Hepatocyte (in vitro differentiated cells): ENCODE measurements at regions not wholly inside any gene's neighbourhood (a gene's known extent, or its start where the extent isn't known, plus 50 kb on each side); places are given as distances from the start of the nearest gene placed in this dataset.

ENCODE experiments used
- DNase-seq: peaks from one replicate; pipeline ENCODE4 v3.0.0-alpha.2; 2016; ENCODE audit warnings: low spot score
- H2AFZ ChIP-seq: fragments of 200-600 bp; sonication (generic); 2 replicates; pipeline ENCODE4 v1.6.0; 2016; ENCODE audit warnings: antibody characterized with exemption, mild to moderate bottlenecking
- H3K27ac ChIP-seq: fragments of 200-600 bp; sonication (generic); 2 replicates; pipeline ENCODE4 v1.5.1; 2016; ENCODE audit warnings: mild to moderate bottlenecking
- H3K27me3 ChIP-seq: fragments of 200-600 bp; sonication (generic); 2 replicates; pipeline ENCODE4 v1.6.1; 2016
- H3K36me3 ChIP-seq: fragments of 200-600 bp; sonication (generic); replicated peaks from 2 replicates; pipeline ENCODE4 v1.5.1; 2016; ENCODE audit warnings: low read depth; ENCODE audit not compliant: insufficient read depth
- H3K4me1 ChIP-seq: fragments of 200-600 bp; sonication (generic); 2 replicates; pipeline ENCODE4 v1.5.1; 2016; ENCODE audit warnings: mild to moderate bottlenecking, moderate library complexity; ENCODE audit not compliant: insufficient read depth
- H3K4me2 ChIP-seq: fragments of 200-600 bp; sonication (generic); 2 replicates; pipeline ENCODE4 v1.6.0; 2016
- H3K4me3 ChIP-seq: fragments of 200-600 bp; sonication (generic); 2 replicates; pipeline ENCODE4 v1.5.1; 2016; ENCODE audit warnings: mild to moderate bottlenecking
- H3K79me2 ChIP-seq: fragments of 200-600 bp; sonication (generic); 2 replicates; pipeline ENCODE4 v1.6.0; 2017; ENCODE audit warnings: mild to moderate bottlenecking
- H3K9me2 ChIP-seq: fragments of 200-600 bp; sonication (generic); replicated peaks from 2 replicates; pipeline ENCODE4 v1.6.0; 2017; ENCODE audit warnings: mild to moderate bottlenecking; ENCODE audit not compliant: insufficient read depth
- H3K9me3 ChIP-seq: fragments of 200-600 bp; sonication (generic); 2 replicates; pipeline ENCODE4 v1.5.1; 2016; ENCODE audit warnings: low read depth, mild to moderate bottlenecking
- H4K20me1 ChIP-seq: fragments of 200-600 bp; sonication (generic); 2 replicates; pipeline ENCODE4 v1.6.0; 2016; ENCODE audit warnings: mild to moderate bottlenecking; ENCODE audit not compliant: insufficient read depth, poor library complexity, severe bottlenecking
- EZH2 ChIP-seq: fragments of 200-600 bp; sonication (generic); IDR thresholded peaks from 2 replicates; pipeline ENCODE4 v1.6.1; 2016; ENCODE audit warnings: antibody characterized with exemption, mild to moderate bottlenecking, borderline replicate concordance
- EZH2phosphoT487 ChIP-seq: fragments of 200-600 bp; sonication (generic); IDR thresholded peaks from one replicate; pipeline ENCODE4 v1.6.1; 2018; ENCODE audit warnings: antibody characterized with exemption, mild to moderate bottlenecking, low read depth, moderate library complexity; ENCODE audit not compliant: unreplicated experiment, severe bottlenecking
- WGBS: methylation state at CpG from one replicate; pipeline ENCODE4 v1.1.6; 2016; ENCODE audit warnings: low lambda C conversion rate; ENCODE audit errors: missing lambda C conversion rate; 5-methylcytosine and 5-hydroxymethylcytosine counted together
- TF ChIP-seq, protein P1 (sequence below): fragments of 200-600 bp; sonication (generic); IDR thresholded peaks from 2 replicates; pipeline ENCODE4 v1.5.1; 2016; ENCODE audit warnings: antibody characterized with exemption, mild to moderate bottlenecking; ENCODE audit not compliant: poor library complexity

DNA sequence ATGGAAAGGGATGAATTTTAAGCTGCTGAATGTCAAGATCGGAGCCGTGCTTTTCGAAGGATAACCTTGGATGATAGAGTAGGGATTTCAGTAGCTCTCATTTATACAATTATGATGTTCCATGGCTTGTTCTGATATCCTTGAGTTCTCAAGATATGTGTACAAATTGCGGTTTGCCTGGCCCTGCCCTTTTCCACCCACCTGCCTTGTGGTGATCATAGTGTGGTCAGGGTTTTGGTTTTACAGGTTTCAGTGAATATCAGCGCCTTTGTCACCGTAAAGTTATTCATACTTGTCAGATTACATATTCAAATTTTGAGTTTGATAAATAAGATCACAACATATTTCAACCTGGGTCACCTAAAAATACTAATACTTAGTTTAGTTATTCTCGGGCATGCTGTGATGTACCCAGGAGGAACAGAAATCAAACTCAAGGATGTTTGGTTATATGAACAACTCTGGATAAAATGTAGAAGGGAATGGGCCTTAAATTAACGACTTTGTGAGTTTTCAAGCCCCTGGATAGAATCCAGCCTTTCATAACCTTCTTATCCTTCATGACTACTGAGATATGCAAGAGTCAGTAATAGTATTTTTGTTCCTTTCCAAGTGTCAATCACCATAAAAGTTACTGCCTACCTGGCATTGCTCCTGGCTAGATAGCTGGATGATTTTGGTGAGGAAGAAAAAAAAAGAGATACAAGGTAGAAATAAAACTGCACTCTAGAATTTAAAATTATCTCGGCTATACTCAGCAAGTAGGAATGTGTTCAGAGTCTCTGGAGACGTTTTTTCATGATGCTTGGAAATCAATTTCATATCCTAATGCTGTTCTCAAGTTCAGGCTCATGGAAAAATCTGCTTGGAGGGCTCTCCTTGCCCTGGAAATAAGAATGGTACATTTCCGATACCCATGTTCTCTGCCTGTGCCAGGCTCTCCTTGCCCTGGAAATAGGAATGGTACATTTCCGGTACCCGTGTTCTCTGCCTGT is 209.2 kb upstream of the TPRG1 start:
- Histone ChIP-seq H3K4me1 (no peaks in the 10 kb centered on the region), H3K79me2 (no peaks in the 10 kb centered on the region), H3K4me2 (no peak overlapping the region), H3K9me3 (no peaks in the 10 kb centered on the region), H3K27me3 (no peaks in the 10 kb centered on the region), H3K36me3 (no peaks in the 10 kb centered on the region), H3K9me2 (no peaks in the 10 kb centered on the region), H4K20me1 (no peaks in the 10 kb centered on the region), H3K27ac (no peak overlapping the region), H3K4me3 (no peak overlapping the region), H2AFZ (no peak overlapping the region)
- DNase-seq: no peak
- TF ChIP-seq EZH2 (no peak), EZH2phosphoT487 (no peak)
- TF ChIP-seq, protein P1, sequence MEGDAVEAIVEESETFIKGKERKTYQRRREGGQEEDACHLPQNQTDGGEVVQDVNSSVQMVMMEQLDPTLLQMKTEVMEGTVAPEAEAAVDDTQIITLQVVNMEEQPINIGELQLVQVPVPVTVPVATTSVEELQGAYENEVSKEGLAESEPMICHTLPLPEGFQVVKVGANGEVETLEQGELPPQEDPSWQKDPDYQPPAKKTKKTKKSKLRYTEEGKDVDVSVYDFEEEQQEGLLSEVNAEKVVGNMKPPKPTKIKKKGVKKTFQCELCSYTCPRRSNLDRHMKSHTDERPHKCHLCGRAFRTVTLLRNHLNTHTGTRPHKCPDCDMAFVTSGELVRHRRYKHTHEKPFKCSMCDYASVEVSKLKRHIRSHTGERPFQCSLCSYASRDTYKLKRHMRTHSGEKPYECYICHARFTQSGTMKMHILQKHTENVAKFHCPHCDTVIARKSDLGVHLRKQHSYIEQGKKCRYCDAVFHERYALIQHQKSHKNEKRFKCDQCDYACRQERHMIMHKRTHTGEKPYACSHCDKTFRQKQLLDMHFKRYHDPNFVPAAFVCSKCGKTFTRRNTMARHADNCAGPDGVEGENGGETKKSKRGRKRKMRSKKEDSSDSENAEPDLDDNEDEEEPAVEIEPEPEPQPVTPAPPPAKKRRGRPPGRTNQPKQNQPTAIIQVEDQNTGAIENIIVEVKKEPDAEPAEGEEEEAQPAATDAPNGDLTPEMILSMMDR: no peak
- WGBS: 89% methylated on average over 13 of the region's 13 CpGs

DNA sequence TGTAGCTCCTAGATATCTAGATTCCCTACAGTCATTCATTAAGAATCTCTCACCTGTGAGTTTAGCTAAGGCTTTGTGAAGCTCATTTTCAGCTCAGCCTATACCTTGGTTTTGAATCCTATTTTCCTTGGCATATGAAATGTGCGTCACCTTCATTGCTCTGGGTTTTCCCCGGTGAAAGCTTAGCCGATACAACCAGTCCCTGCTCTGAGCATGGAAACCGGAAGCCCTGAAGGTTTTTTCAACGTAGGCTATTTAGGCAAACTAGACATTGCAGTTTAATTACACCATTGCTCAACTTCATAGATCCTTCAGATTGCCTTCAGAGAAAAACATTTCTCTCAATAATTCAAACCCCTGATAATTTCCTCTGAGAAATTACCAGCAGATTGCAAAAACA is 206.8 kb upstream of the TPRG1 start:
- Histone ChIP-seq H3K4me2 (no peak overlapping the region), H3K36me3 (no peaks in the 10 kb centered on the region), H3K27me3 (no peaks in the 10 kb centered on the region), H3K4me1 (no peaks in the 10 kb centered on the region), H3K9me2 (no peaks in the 10 kb centered on the region), H3K4me3 (no peak overlapping the region), H4K20me1 (no peaks in the 10 kb centered on the region), H2AFZ (no peak overlapping the region), H3K79me2 (no peaks in the 10 kb centered on the region), H3K27ac (no peak overlapping the region), H3K9me3 (no peaks in the 10 kb centered on the region)
- 90% methylated on average over 5 of the region's 5 CpGs for WGBS
- no peak for DNase-seq
- TF ChIP-seq EZH2 (no peak), EZH2phosphoT487 (no peak)
- TF ChIP-seq, protein P1: no peak

DNA sequence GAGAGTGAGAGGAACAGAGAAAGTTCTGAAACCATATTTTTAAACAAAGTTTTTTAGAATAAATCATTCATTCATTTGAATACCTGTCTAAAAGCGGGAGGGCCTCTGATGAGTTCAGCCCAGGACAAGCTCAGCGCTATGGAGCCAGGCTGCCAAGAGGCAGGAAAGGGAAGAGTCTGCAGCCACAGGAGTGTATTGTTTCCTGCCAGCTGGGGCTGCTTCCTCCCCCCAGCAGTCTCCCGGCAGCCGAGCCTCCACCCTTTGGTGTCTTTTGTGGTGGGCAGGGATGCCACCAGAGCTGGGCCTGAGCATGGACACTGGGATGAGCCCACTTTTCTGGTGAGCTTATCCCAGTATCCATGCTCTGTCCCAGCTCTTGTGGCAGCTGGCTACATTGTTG is 199.5 kb upstream of the TPRG1 start:
- Histone ChIP-seq H3K36me3 (no peaks in the 10 kb centered on the region), H3K27me3 (no peaks in the 10 kb centered on the region), H3K9me2 (no peaks in the 10 kb centered on the region), H3K4me3 (no peak overlapping the region), H3K4me1 (no peaks in the 10 kb centered on the region), H3K4me2 (no peak overlapping the region), H3K27ac (no peak overlapping the region), H3K9me3 (no peaks in the 10 kb centered on the region), H3K79me2 (no peaks in the 10 kb centered on the region), H4K20me1 (no peaks in the 10 kb centered on the region), H2AFZ (no peak overlapping the region)
- 94% methylated on average over 4 of the region's 4 CpGs for WGBS
- TF ChIP-seq EZH2phosphoT487 (no peak), EZH2 (no peak)
- TF ChIP-seq, protein P1: no peak
- no peak for DNase-seq
